Stimulated activated CD4-positive, alpha-beta T cell treated with anti-CD3 and anti-CD28 coated beads, Interleukin-4, amount 100 ng/mL, for 24 hours (primary cell): ENCODE measurements at regions not wholly inside any gene's neighbourhood (a gene's known extent, or its start where the extent isn't known, plus 50 kb on each side); places are given as distances from the start of the nearest gene placed in this dataset.

ENCODE experiments used
- DNase-seq: peaks from one replicate; pipeline ENCODE4 v3.0.0-alpha.2; 2020

DNA sequence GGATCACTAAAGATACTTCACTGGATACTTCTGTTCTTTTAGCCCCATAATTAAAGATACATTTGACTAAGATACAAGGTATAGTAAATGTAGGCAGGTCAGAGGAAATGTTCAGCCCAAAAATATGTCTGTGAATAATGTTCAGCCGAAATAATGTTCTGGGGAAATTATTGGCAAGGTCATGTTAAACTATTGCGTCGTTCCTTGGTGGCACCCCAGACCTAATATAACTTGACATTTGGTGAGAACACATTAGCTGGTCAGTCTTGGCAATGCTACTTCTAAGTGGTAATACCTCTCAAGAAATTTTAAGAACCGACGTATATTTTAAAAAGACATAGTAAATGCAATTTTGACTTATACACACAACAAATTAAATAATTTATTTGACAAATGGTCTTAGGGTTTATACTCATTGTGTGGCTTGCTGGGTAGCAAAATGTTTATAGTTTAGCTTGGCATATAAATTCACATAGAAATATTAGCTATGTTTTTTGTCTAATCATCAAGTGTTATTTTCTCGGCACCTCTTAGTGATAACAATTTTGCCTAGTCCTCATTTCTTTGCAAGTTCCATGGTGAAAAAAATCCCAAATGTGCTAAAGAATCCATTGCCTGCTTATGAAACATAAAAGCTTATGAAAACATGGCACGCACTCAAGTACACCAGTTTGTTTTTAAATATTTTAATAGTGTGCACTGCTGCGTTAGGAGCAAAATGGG, 270.3 kb upstream of the NEBL start:
- no peak for DNase-seq

DNA sequence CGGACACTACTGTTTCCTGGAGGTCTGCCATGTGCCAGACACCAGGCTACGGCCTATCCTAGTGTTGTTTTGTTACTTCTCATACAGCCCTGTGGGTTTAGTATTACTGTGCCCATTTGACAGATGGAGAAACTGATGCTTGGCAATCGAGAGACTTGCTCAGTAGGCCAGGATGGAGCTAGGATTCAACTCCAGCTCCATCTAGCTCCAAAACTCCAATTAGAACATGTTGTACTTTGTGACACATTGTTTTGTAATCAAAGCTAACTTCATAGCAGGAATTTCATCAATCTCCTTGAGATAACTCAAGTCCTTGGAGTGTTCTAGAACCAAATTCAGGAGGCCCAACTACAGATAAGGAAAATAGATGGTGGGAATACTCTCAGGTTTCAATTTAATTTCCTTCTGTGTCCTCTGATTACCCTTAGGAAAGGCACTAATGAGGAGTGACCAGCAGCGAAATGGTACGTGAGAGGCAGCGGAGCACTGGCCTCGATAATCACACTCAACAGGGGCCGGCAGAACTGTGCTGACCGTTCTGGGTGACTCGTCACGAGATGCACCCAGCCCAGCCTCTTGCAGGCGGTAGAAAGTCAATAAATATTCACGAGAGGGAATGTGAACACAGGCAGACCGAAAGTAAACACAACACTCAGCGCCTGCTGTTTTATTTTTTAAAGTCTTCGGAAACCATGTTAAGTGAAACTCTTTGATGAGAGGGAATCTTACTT, 269.6 kb upstream of the NEBL start:
- no peak for DNase-seq

DNA sequence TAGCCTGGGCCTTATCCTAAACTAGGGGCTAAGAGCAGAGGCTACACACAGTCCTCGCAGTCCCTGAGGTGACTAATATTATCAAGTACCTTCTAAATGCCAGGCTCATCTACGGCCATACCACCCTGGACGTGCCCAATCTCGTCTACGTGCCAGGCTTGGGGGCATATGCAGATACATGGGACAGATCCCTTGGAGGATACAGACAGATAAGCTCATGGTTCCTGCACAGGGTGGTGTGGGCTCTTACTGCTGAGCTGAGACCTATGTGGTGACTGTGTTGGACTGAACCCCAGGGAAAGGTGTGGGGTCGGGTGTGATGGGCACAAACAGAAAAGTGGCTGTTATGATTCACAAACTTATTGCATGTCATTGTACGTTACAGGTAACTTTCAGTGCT, 268.4 kb upstream of the NEBL start:
- no peak for DNase-seq

DNA sequence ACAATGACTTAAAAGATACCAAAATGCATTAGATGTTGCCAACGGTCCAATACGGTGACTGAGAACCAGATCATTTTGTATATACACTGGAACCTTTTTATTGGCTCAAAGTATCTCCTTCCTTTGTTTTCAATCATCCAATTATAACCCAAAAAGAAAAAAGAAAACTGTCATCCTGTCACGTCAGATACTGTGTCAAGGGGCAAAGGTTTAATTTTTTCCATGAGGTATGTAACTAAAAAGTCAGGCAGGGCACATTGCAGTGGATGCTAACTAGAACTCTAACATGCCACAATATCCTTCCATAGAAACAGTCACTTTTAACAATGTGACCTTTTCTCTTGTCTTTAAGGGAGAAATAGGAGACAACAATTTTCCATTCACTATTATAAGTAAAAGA, 267.6 kb upstream of the NEBL start:
- no peak for DNase-seq

DNA sequence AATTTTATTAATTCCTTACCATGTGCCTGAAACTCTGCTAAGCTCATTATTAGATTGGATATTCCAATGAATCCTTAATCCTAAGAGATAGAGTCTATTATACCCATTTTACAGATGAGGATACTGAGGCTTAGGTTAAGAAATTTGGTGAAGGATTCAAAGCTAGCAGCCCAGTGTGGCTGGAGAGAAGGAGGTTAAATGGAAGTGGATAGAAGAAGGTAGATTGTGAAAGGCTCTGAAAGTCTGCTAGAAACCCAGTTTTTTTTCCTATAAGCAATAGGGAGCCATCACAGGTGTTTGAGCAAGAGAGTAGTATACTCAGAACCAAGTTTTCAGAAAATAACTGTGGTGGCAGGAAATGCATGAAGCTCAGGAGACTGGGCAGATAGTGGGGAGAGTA, 265.8 kb upstream of the NEBL start:
- no peak for DNase-seq

DNA sequence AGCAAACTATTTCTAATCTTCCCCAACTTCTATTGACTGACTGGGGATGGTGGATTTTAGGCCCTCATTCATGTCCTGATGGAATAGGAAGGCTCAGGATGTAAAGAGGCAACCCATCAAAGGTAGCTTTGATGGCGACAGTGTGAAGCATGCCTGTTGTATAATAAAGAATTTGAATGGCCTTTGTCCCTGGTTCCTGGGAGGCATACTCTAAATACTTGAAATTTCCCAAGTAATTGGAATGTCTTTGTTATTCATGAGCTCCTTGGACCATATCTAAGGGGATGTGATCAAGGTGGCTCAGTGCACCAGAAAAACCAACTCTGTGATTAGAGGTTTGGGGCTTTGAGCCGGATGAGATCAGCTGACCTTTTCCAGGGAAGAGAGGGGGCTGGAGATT, 264.5 kb upstream of the NEBL start:
- DNase-seq = no peak

DNA sequence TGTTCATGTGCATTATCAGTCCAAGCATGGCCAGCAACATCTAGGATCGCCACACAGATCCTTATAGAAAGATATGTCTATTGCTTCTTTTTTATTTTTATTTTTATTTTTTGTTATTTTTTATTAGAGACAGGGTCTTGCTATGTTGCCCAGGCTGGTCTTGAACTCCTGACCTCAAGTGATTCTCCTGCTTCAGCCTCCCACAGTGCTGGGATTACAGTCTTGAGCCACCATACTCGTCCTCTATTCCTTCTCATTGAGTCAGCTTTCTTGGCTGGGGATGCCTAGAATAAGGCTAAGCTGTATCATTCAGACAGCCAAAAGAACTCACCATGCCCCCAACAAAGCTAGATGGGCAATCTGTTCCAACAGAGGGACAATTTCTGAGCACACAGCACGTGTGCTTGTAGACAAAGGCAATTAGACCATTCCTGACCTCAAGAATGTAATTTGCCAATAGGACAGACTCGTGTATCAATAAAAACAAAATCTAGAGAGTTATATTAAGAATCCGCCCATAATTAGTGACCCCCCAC, 264.0 kb upstream of the NEBL start:
- no peak for DNase-seq

DNA sequence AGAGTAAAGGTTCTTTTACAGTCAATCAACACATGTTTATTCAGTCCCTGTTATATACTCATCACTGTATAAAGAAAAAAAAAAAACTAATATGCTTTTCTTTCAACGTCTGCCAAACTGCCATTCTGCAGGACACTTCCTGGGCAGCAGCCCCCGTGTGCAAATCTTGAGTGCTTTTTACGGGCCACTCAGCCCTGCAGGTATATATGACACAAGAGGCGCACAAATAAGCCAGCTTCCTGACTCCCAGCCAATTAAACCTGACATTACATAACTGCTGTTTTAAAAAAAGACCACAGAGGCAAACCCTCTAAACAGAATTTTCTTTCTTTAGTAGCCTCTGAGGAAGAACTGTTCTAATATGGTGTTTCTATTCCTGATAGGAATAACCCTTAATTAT, 263.0 kb upstream of the NEBL start:
- DNase-seq = no peak

DNA sequence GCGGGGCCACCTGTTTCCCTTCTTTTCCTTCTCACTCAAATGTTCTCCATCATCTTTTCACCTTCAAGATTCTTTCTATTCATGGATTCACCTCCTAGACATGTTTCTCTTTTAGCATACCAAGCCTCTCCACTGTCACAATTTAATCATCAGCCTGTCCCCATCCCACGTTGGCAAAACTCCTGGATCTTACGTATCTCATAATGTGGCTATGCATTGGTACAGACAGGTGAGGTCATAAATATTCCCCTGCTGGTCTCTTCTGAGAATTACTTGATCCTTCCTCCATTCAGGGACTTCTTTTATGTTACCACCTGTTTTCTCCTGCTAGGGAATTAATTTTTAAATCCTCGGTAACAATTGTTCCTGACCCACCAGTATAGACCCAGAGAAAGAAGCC, 262.6 kb upstream of the NEBL start:
- no peak for DNase-seq

DNA sequence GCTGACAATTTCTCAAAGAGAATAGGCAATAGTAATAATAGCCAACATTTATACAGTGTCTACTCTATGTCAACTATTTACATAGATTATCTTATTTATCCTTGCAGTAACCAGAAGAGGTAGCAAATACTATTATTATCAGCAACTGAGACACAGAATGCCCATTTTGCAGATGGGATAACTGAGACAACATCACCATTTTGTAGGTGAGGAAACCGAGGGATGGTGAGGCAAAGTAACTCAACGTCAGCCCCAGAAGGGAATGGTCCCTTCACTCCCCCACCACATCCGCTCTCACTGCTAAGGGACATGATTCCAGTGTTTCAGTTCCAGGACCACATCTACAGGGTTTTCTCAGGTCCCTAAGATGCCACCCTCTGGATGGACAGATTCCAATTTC, 261.2 kb upstream of the NEBL start:
- DNase-seq = no peak

DNA sequence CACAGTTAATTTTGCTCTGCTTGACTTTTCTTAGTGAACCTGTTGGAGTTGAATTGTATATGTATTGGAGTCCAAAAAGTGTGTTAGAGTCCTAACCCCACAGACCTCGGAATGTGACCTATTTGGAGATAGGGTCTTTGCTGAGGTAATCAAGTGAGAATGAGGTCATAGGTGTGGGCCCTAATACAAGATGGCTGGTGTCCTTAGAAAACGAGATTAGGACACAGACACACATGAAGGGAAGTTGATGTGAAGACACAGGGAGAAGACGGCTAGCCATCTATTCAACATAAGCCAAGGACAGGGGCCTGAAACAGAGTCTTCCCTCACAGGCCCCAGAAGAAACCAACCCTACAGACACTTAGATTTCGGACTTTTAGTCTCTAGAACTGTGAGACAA, 260.6 kb upstream of the NEBL start:
- no peak for DNase-seq

DNA sequence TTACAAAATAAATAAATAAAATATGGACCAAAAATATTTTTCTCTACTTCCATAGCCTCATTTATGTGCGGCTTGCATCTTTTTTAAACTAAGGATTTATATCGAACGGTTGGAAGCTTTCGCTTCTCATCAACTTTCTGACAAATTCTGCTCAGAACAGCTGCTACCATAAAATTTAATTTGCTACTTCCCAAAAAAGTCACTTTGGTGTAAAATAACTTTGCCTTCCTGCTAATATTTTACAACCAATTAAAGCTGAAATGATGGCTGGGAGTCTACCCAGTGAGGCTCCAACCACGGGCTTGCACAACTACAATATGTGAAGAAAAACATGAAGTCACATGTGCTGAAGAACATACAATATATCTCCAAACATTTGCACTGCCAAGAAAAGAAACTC, 253.1 kb upstream of the NEBL start:
- no peak for DNase-seq

DNA sequence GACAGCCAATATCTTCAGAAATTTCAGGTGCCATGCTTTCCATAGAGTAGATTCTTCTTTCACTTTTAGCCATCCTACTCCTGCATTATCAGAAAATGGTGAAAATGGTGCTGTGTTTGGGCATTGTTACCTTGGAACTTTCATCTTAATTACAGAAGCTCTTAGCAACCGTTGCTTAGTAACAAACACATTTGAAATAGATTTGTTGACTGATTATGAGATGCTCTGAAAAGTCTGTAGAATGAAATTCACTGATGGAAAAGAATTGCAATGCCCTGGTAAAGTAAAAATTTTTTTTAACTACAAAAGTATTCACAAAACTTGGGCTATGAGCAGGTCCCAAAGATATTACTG, 249.3 kb upstream of the NEBL start:
- DNase-seq = no peak

DNA sequence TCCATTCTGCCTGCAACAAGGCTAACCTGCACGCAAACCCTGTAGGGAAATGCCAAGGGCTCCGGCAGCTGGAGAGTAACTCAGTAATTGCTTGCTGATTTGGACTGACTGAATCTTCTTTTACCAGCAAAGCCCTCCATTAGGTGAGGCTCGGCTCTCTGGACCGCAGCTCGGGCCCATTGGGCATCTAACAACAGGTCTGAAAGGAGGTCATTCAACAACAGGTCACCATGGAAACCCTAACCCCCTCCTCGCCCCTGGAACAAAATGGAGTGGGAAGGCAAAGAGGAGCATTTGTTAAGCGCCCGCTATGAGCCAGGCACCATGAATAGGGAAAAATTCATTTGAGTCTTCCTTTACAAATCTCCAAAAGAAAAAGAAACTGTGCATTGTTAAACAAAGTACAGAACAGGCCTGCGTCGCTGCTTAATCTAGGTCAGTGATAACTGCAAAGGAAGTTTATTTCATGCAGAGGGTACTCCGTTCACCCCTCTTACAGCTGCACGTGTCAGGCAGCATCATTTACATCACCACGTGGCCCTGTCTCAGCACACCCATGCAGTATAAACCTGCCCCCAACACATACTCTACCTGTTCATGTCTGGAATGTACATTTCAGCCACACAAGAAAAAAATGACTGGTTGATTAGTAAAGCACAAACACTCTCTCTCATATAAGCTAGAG, 248.8 kb upstream of the NEBL start:
- DNase-seq = no peak

DNA sequence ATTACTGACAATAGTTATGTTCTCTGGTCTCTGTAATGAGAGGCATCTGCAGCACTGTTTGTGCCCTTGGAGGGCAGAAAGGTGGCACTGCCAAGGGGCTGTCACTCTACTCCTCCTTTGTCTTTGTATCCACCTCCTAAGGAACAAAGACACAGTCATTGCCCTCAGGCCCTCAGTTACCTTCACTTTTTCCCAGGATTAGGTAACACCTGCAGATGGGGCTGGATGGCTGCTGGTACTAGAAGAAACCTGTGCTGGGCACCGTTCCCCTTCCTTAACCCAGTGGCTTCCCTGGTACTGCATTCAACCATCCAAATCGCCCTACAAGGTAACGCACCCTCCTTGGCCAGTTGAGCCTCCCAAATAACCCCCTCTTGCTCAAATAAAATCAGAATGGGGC, 246.9 kb upstream of the NEBL start:
- no peak for DNase-seq

DNA sequence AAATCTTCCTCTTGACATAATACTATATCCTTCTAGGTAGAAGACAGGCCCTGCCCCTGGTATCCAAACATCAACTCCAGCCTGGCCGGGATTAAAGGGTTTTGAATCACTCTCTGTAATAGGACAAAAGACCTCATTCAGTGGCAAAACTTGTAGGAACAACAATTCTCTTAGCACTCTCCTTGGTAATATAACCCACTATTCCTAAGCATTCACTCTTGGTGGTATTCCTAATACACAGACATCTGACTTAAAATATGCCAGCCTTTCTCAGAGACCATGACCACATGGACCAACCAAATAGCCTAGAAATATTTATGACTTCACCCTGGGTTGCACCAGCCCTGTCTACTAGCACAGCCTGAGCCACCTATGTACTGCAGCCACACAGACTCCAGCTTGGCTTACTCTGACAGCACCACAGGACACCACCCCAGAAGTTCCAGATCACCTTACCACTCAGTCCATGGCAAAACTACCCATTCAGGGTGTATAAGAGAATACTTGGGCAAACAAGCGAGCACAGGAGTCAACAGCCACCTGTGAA, 244.9 kb upstream of the NEBL start:
- no peak for DNase-seq

DNA sequence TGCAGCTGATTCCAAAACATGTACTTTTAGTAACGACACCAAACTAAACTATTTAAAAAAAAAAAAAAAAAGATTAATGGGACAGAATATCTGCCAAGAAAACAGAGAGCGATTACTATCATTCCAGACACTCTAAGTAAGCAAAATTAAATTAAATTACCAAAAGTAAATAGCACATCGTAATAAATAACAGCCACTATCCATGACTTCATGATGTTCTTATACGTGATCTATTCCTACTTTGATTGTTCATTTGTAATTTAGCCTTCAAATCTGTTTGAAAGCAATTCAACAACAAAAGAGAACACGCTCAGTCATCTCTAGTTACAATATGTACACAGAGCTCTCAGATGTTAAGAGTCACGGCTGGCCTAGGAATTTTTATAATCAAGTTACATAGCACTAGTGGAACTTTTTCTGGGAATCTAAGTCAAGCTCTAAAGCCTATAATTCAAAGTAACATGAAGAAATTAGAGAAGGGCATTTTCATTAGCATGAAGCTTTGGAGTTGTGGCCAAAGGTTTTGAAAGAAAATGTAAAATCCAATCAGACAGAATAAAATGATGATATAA, 241.7 kb upstream of the NEBL start:
- no peak for DNase-seq

DNA sequence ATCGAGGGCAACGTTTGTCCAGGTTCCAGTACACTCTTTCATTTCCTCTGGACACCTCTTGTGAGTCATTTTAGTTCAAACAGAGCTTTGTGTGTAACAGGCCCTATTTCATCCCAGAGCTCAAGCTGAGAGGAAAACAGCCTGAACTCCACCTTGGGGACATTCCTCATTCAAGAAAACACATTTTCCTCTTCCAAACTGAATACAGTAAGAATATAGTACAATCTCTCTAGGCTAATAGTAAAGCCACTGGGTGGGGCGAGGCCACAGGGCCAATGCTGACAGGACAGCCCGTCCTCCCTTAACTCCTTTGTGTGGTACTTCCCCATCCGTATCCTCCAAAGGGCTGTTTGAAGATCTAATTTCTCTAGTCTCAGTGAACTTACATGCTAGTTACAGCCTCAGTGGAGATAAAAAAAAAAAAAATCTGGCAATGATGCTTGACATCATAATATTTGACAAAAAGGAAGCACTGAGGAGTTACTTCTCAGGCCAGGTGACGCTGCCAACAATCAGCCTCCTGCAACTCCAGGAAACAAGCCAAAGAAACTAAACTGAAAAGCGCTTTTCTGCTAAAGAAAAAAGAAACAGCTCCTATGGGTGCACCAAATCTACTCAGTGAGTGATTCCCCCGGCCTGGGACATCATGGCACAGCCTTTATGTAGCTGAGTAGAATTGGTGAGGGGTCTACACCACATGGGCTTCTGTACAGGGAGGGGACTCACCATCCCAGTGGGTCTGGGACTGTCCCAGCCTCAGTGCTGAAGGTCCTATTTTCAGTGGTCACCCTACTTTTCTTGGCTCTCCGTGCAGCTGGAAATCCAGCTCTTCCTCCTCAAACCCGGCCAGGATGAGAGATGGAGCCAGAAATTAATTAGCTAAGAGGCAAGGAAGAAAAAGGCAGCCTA, 238.2 kb upstream of the NEBL start:
- DNase-seq = no peak

DNA sequence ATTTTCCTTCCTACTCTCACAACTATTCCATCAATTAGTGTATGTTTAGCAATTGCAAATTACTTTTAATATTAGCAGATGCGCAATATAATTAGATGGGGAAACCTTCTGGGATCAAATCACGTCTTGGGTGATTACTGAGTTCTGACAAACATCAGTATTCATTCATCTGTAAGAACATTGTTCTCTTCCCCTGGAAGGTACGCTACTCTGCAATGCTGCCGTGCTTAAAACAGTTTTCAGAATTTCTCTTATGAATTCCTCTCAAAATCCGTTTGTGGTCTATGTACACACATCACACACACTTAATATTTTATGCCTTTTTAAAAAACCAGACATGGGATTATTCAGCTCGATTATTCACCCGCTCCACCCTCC, 237.5 kb upstream of the NEBL start:
- DNase-seq = no peak

DNA sequence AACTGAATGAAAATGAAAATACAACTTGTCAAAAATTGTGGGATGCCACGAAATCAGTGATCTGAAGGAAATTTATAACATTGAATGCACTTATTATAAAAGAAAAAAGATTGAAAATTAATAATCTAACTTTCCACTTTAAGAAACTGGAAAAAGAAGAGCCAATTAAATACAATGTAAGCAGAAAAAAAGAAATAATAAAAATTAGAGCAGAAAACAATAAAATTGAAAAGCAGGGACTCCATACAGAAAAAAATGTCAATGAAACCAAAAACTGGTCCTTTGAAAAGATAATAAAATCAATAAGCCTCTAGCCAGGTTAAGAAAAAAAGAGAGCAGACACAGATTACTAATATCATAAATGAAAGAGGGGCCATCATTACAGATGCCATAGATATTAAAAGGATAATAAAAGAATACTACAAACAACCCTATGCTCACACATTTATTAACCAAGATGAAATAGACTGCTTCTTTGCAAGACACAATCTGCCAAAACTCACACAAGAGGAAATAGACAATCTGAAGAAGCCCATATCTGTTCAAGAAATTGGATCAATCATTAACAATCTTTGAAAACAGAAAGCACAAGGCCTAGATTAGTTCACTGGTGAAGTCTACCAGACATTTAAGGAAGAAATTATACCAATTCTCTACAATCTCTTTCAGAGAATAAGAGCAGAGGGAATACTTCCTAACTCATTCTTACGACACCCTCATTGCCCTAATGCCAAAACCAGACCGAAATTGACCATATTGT, 233.8 kb upstream of the NEBL start:
- DNase-seq = no peak

DNA sequence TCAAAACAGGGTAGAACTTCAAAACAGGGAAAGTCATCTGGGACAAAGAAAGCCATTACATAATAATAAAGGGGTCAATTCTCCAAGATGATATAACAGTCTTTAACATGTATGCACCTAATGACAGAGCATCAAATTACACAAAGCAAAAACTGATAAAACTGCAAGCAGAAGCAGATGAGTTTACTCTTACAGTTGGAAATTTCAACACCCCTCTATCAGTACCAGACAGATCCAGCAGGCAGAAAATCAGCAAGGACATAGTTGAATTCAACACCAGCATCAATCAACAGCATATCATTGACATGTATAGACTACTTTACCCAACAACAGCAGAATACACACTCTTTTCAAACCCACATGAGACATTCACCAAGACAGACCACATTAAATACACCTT, 233.0 kb upstream of the NEBL start:
- DNase-seq = no peak
